Keratinocyte (primary cell): ENCODE measurements at regions not wholly inside any gene's neighbourhood (a gene's known extent, or its start where the extent isn't known, plus 50 kb on each side); places are given as distances from the start of the nearest gene placed in this dataset.

Experiments used
- DNase-seq: peaks from one replicate; pipeline ENCODE4 v3.0.0-alpha.2; 2011; ENCODE audit warnings: low read depth, missing footprints, low spot score
- FAIRE-seq: peaks from 2 replicates; lab custom pipeline; 2011; peaks lifted over from hg19 to GRCh38; lab: Jason Lieb, UNC
- H2AFZ ChIP-seq: 2 replicates; pipeline ENCODE4 v1.6.0; 2012; ENCODE audit warnings: low read length, control low read depth, inconsistent platforms; ENCODE audit not compliant: control insufficient read depth
- H3K27ac ChIP-seq: 2 replicates; pipeline ENCODE4 v1.5.1; 2011; ENCODE audit warnings: low read length; ENCODE audit not compliant: control insufficient read depth, insufficient read depth
- H3K27me3 ChIP-seq: 3 replicates; pipeline ENCODE4 v1.6.0; 2011; ENCODE audit warnings: low read length; ENCODE audit not compliant: control insufficient read depth, insufficient read depth; ENCODE audit errors: extremely low read depth
- H3K36me3 ChIP-seq, 2 experiments: 2 replicates in 1 of 2; 3 replicates in 1 of 2; pipeline ENCODE4 v1.5.1; 2011; ENCODE audit warnings: low read length in 2 of 2, mild to moderate bottlenecking in 1 of 2; ENCODE audit not compliant: control insufficient read depth in 2 of 2, insufficient read depth in 2 of 2; ENCODE audit errors: extremely low read depth in 1 of 2
- H3K4me1 ChIP-seq: 3 replicates; pipeline ENCODE4 v1.5.1; 2011; ENCODE audit warnings: low read length; ENCODE audit not compliant: control insufficient read depth, insufficient read depth; ENCODE audit errors: extremely low read depth
- H3K4me2 ChIP-seq: 3 replicates; pipeline ENCODE4 v1.6.0; 2011; ENCODE audit warnings: low read depth, low read length; ENCODE audit not compliant: control insufficient read depth, insufficient read depth; ENCODE audit errors: extremely low read depth
- H3K4me3 ChIP-seq, 3 experiments: fragments of 200-600 bp in 1 of 3; sonication (generic) in 1 of 3; 2 replicates in 2 of 3; 3 replicates in 1 of 3; pipeline ENCODE4 v1.5.1; 2011 to 2016; ENCODE audit warnings: low read length in 3 of 3, mild to moderate bottlenecking in 3 of 3, control low read depth in 2 of 3, inconsistent platforms in 1 of 3, low read depth in 1 of 3, mixed read lengths in 1 of 3, mixed run types in 1 of 3, moderate library complexity in 1 of 3; ENCODE audit not compliant: control insufficient read depth in 2 of 3, insufficient read depth in 2 of 3; ENCODE audit errors: extremely low read depth in 1 of 3
- H3K79me2 ChIP-seq: 2 replicates; pipeline ENCODE4 v1.6.0; 2012; ENCODE audit warnings: low read length; ENCODE audit not compliant: control insufficient read depth, insufficient read depth
- H3K9ac ChIP-seq: 3 replicates; pipeline ENCODE4 v1.6.0; 2011; ENCODE audit warnings: low read length; ENCODE audit not compliant: control insufficient read depth, insufficient read depth; ENCODE audit errors: extremely low read depth
- H3K9me1 ChIP-seq: 3 replicates; pipeline ENCODE4 v1.6.0; 2011; ENCODE audit warnings: low read length; ENCODE audit not compliant: control insufficient read depth, insufficient read depth; ENCODE audit errors: extremely low read depth
- H3K9me3 ChIP-seq: 2 replicates; pipeline ENCODE4 v1.5.1; 2012; ENCODE audit warnings: low read depth, low read length; ENCODE audit not compliant: control insufficient read depth
- H4K20me1 ChIP-seq: 3 replicates; pipeline ENCODE4 v1.6.0; 2011; ENCODE audit warnings: low read length; ENCODE audit not compliant: control insufficient read depth, insufficient read depth; ENCODE audit errors: extremely low read depth
- EZH2 ChIP-seq: IDR thresholded peaks from one replicate; pipeline ENCODE4 v1.6.1; 2012; ENCODE audit warnings: inconsistent platforms, mild to moderate bottlenecking, low read length, moderate library complexity
- dilution Hi-C: fragments of 300-500 bp; cut with MboI; formaldehyde crosslinking; loops from one replicate; pipeline ENCODE4 v1.7.0; 2020; ENCODE audit warnings: low sequenced_read_pairs; ENCODE audit not compliant: extremely low pct_ligation_motif_present
- TF ChIP-seq, protein P1 (sequence below), 3 experiments: IDR thresholded peaks in 1 of 3; conservative IDR thresholded peaks in 1 of 3; optimal IDR thresholded peaks in 1 of 3; 2 replicates in 2 of 3; 3 replicates in 1 of 3; pipeline versions ENCODE3 to v1.5.1; 2011; ENCODE audit warnings: low read length in 3 of 3, mild to moderate bottlenecking in 3 of 3, moderate library complexity in 2 of 3, control low read depth in 1 of 3, inconsistent platforms in 1 of 3; ENCODE audit not compliant: insufficient read depth in 2 of 3; ENCODE audit errors: extremely low read depth in 1 of 3

DNA sequence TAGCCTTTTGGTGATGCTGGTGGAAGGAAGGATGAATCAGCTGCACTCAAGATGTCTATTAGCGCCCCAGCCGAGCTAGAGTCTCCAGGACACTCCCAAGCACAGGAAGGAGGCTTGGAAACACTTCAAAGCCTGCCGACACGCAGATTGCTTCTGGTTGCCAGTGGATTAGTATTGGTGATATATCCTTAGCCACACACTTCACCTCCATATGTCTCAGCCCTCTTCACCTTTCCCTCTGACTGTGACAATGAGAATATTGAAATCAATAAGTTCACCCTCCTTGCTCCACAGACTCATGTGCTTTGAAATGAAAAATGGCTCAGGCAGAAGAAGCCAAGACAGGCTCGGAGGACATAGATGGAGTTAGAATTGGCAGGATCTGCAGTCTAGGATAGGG, 102.9 kb upstream of the LRRN1 start:
- H3K27me3 ChIP-seq = no peaks in the 10 kb centered on the region
- FAIRE-seq = no peak
- TF ChIP-seq EZH2 = no peak
- TF ChIP-seq, protein P1, sequence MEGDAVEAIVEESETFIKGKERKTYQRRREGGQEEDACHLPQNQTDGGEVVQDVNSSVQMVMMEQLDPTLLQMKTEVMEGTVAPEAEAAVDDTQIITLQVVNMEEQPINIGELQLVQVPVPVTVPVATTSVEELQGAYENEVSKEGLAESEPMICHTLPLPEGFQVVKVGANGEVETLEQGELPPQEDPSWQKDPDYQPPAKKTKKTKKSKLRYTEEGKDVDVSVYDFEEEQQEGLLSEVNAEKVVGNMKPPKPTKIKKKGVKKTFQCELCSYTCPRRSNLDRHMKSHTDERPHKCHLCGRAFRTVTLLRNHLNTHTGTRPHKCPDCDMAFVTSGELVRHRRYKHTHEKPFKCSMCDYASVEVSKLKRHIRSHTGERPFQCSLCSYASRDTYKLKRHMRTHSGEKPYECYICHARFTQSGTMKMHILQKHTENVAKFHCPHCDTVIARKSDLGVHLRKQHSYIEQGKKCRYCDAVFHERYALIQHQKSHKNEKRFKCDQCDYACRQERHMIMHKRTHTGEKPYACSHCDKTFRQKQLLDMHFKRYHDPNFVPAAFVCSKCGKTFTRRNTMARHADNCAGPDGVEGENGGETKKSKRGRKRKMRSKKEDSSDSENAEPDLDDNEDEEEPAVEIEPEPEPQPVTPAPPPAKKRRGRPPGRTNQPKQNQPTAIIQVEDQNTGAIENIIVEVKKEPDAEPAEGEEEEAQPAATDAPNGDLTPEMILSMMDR (optimal IDR thresholded peaks at IDR 0.05 in 1 of 3, IDR thresholded peaks at IDR 0.05 in 1 of 3, conservative IDR thresholded peaks at IDR 0.05 in 1 of 3; ENCODE audit: extremely low read depth in 1 of 3, insufficient read depth in 2 of 3, low read length in 3 of 3) = no peak
- no peaks in the 10 kb centered on the region for H3K36me3 ChIP-seq
- H3K4me2 ChIP-seq = no peak overlapping the region
- no peak overlapping the region for H3K4me3 ChIP-seq
- H3K27ac ChIP-seq = no peak overlapping the region
- no peak for DNase-seq
- dilution Hi-C loops = no loop called here
- H4K20me1 ChIP-seq = no peaks in the 10 kb centered on the region
- H3K79me2 ChIP-seq = no peaks in the 10 kb centered on the region
- H2AFZ ChIP-seq = no peak overlapping the region
- no peaks in the 10 kb centered on the region for H3K9me1 ChIP-seq
- no peak overlapping the region for H3K9ac ChIP-seq
- H3K9me3 ChIP-seq = no peaks in the 10 kb centered on the region
- no peaks in the 10 kb centered on the region for H3K4me1 ChIP-seq

DNA sequence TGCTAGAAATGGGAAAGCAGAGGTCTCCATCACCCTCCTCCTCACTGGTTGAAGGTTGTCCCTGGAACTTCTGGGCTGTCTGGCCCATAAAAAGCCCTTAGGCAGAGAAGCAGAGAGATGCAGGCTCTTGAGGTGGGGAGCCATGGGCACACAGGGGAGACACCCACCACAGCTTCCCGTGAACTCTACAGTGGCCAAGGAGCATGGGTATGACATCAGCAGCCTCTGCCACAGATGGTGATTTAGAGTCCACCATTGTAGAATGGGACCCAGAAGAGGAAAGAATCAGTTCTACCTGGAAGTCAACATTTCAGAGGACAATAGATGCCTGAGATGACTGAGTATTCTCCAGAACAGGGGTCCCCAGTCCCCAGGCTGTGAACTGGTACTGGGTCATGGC, 105.6 kb upstream of the LRRN1 start:
- FAIRE-seq (no peak), DNase-seq (no peak)
- Histone ChIP-seq H3K9ac (no peak overlapping the region), H3K27me3 (no peaks in the 10 kb centered on the region), H3K4me1 (no peaks in the 10 kb centered on the region), H2AFZ (no peak overlapping the region), H3K27ac (no peak overlapping the region), H4K20me1 (no peaks in the 10 kb centered on the region), H3K4me3 (no peak overlapping the region), H3K4me2 (no peak overlapping the region), H3K79me2 (no peaks in the 10 kb centered on the region), H3K36me3 (no peaks in the 10 kb centered on the region), H3K9me1 (no peaks in the 10 kb centered on the region), H3K9me3 (no peaks in the 10 kb centered on the region)
- dilution Hi-C loops = no loop called here
- TF ChIP-seq EZH2 = no peak
- TF ChIP-seq, protein P1 (optimal IDR thresholded peaks at IDR 0.05 in 1 of 3, IDR thresholded peaks at IDR 0.05 in 1 of 3, conservative IDR thresholded peaks at IDR 0.05 in 1 of 3; ENCODE audit: extremely low read depth in 1 of 3, insufficient read depth in 2 of 3, low read length in 3 of 3) = no peak
